ENCODE measurements at regions not wholly inside any gene's neighbourhood (a gene's known extent, or its start where the extent isn't known, plus 50 kb on each side); places are given as distances from the start of the nearest gene placed in this dataset.
"Not testable (repeated sequence)": the region's sequence is repeated elsewhere in the genome, so short reads cannot be mapped to it uniquely, and the experiment has no call there.

- DNase-seq (ENCODE audit: low read depth, low spot score), result no peak
Measured at GRCh38 chr3:124137216-124137615, 145.3 kb upstream of the ROPN1 start.

- DNase-seq (ENCODE audit: low read depth, low spot score), result no peak
Measured at GRCh38 chr3:124138148-124138547, 146.2 kb upstream of the ROPN1 start.

GRCh38 chr3:124140746-124141145, 148.8 kb upstream of the ROPN1 start:
- no peak for DNase-seq (ENCODE audit: low read depth, low spot score)

GRCh38 chr3:124142389-124142970, 150.6 kb upstream of the ROPN1 start:
- DNase-seq (ENCODE audit: low read depth, low spot score), result no peak

- DNase-seq (ENCODE audit: low read depth, low spot score), result no peak
Measured at GRCh38 chr3:124143047-124143446, 151.1 kb upstream of the ROPN1 start.

- DNase-seq (ENCODE audit: low read depth, low spot score), result no peak
Measured at GRCh38 chr3:124144035-124144814, 152.3 kb upstream of the ROPN1 start.

GRCh38 chr3:124147429-124147828, 155.5 kb upstream of the ROPN1 start:
- no peak for DNase-seq (ENCODE audit: low read depth, low spot score)

GRCh38 chr3:124147946-124148345, 156.0 kb upstream of the ROPN1 start:
- no peak for DNase-seq (ENCODE audit: low read depth, low spot score)

- no peak for DNase-seq (ENCODE audit: low read depth, low spot score)
Measured at GRCh38 chr3:124149081-124149480, 157.2 kb upstream of the ROPN1 start.

- DNase-seq (ENCODE audit: low read depth, low spot score), result no peak
Measured at GRCh38 chr3:124149771-124150170, 157.8 kb upstream of the ROPN1 start.

GRCh38 chr3:124152891-124153290, 161.0 kb upstream of the ROPN1 start:
- not testable (repeated sequence) for DNase-seq (ENCODE audit: low read depth, low spot score)

- no peak for DNase-seq (ENCODE audit: low read depth, low spot score)
Measured at GRCh38 chr3:124156866-124157712, 165.2 kb upstream of the ROPN1 start.

- DNase-seq (ENCODE audit: low read depth, low spot score), result no peak
Measured at GRCh38 chr3:124157748-124158147, 165.8 kb upstream of the ROPN1 start.

GRCh38 chr3:124158168-124158881, 166.4 kb upstream of the ROPN1 start:
- DNase-seq (ENCODE audit: low read depth, low spot score), result no peak

- DNase-seq (ENCODE audit: low read depth, low spot score), result no peak
Measured at GRCh38 chr3:124161448-124161847, 169.5 kb upstream of the ROPN1 start.

- no peak for DNase-seq (ENCODE audit: low read depth, low spot score)
Measured at GRCh38 chr3:124163689-124164088, 171.8 kb upstream of the ROPN1 start.

- DNase-seq (ENCODE audit: low read depth, low spot score), result no peak
Measured at GRCh38 chr3:124168271-124168670, 176.3 kb upstream of the ROPN1 start.

- DNase-seq (ENCODE audit: low read depth, low spot score), result no peak
Measured at GRCh38 chr3:124172283-124172682, 180.4 kb upstream of the ROPN1 start.

- no peak for DNase-seq (ENCODE audit: low read depth, low spot score)
Measured at GRCh38 chr3:124172816-124173215, 180.9 kb upstream of the ROPN1 start.

- DNase-seq (ENCODE audit: low read depth, low spot score), result no peak
Measured at GRCh38 chr3:124174476-124174875, 182.6 kb upstream of the ROPN1 start.

- no peak for DNase-seq (ENCODE audit: low read depth, low spot score)
Measured at GRCh38 chr3:124174910-124175874, 183.3 kb upstream of the ROPN1 start.

Data from activated CD4-positive, CD25-positive, alpha-beta regulatory T cell treated with anti-CD3 and anti-CD28 coated beads, Interleukin-2, amount 50 U/mL, for 16 hours (primary cell).